ENCODE measurements at regions not wholly inside any gene's neighbourhood (a gene's known extent, or its start where the extent isn't known, plus 50 kb on each side); places are given as distances from the start of the nearest gene placed in this dataset.

DNA sequence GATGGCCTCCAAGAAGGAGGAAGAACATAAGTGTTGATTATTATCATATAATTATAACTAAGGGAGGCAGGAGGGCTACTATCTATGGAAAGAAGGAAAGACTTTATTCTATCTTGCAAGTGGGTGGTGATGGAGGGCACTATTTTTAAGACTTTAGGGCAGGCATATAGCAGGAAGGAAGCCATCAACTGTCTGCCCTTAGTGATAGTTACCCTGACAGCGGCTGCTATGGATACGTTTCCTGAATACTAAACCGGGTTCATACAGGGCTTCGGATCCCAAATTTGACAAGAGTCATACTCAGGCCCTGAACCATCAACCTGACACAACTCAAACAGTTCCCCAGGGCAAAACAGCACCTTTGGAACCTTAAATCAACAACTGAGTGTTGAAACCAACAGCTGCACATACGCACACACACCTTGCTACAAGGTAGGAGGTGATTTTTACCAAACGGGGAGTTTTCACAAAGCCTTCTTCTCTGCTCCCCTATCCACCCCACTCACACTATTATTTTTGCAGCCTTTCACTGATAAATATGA, 397.2 kb downstream of the OMA1 start:
- TF ChIP-seq CTCF (IDR thresholded peaks at IDR 0.05; ENCODE audit: low read depth, low read length), result no peak
- no peak for TF ChIP-seq EZH2phosphoT487 (IDR thresholded peaks at IDR 0.05; ENCODE audit: low read depth)
